HG02610 (cell line): ENCODE measurements at regions not wholly inside any gene's neighbourhood (a gene's known extent, or its start where the extent isn't known, plus 50 kb on each side); places are given as distances from the start of the nearest gene placed in this dataset.
"Not testable (repeated sequence)": the region's sequence is repeated elsewhere in the genome, so short reads cannot be mapped to it uniquely, and the experiment has no call there.

Source experiments
- ATAC-seq: cut with Tn5 transposase; IDR thresholded peaks from one replicate; pipeline ENCODE4 v1.9.1; 2021; ENCODE audit warnings: mild to moderate bottlenecking, moderate library complexity; ENCODE audit not compliant: unreplicated experiment

- no peak for ATAC-seq
Observed at GRCh38 chr10:30765022-30765615, 135.6 kb upstream of the LYZL2 start.

DNA sequence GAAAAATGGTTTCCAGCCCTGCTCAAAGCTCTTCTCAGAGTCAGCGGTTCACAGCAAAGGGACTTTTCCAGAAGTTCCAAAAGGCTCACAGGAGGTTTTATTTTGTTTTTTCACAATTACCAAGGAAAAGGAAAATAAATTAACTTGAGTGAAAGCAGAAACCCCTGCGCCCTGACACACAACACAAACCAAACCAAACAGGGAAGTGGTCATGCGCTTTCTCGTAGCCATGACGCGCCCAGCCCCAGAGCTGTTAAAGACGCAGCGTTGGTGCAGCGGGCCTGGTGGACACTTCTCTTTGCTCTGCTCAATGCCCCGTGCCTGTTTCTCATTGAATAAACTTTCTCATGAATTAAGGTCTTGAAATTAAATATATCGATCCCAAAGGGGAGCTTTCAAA, 134.4 kb upstream of the LYZL2 start:
- ATAC-seq, result no peak

DNA sequence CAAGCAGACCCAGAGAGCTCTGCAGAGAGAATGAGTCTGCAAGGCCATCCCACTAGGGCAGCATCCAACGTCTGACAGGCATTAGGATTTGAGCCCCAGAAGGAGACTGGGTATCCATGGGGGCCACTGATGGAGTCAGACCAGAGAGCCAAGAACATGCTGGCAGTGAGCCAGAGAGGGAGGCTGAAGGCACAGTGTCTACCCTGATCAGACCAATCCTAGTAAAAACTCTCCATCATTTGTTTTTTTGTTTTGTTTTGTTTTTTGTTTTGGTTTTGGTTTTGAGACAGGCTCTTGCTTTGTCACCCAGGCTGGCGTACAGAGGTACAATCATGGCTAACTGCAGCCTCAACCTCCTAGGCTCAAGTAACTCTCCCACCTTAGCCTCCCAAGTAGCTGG, 133.1 kb upstream of the LYZL2 start:
- no peak for ATAC-seq

- no peak for ATAC-seq
Observed at GRCh38 chr10:30759423-30759822, 129.9 kb upstream of the LYZL2 start.

- no peak for ATAC-seq
Observed at GRCh38 chr10:30758338-30758737, 128.8 kb upstream of the LYZL2 start.

GRCh38 chr10:30756896-30757295, 127.3 kb upstream of the LYZL2 start:
- no peak for ATAC-seq

- ATAC-seq, result no peak
Observed at GRCh38 chr10:30756151-30756550, 126.6 kb upstream of the LYZL2 start.

- ATAC-seq, result no peak
Observed at GRCh38 chr10:30755441-30755953, 125.9 kb upstream of the LYZL2 start.

DNA sequence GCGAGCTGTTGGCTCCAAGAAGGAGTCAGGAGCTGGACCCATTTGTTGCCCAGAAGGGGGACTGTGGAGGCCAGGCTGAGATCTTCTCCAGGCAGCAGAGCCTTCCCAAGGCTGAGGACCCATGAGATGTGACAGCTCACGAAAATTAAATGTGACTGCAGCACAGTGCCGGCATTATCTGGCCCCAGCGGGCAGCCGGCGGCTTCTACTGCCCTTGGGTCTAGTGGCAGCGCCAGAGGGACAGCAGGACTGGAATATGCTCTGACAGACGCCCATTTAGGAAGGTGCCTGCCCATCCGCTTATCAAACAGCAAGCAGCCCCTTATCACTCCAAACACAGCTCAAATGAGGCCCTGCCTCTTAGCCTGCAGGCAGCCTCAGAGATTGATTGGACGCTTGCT, 122.9 kb upstream of the LYZL2 start:
- no peak for ATAC-seq

DNA sequence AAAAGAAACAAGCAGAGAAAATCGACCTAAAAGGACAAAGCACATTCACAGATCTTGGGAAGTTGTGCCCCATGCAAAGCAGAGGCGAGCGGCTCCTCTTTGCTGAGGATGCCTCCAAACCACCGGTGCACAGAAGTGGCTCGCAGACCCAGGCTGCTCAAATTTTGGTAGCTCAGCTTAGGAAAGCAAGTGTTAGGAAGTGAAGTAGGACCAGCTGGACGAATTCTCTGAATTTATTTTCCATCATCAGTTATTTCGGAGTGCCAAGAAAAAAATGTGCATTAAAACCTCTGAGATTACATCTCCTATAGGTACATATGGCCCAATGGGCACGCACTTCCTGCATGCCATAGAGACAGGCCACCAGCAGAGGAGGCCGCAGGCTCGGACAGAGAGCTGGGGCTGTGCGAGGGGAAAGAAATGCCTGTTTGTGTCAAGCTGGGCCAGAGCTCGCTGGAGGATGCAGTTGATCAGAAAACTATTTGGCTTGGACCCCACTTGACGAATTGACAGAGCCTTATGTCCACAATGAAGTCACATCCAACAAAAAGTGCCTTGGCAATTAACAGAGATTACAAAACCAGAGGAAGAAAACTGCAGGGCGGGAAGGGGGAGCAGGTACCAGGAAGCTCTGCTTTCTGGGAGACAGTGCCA, 122.3 kb upstream of the LYZL2 start:
- ATAC-seq, result no peak

DNA sequence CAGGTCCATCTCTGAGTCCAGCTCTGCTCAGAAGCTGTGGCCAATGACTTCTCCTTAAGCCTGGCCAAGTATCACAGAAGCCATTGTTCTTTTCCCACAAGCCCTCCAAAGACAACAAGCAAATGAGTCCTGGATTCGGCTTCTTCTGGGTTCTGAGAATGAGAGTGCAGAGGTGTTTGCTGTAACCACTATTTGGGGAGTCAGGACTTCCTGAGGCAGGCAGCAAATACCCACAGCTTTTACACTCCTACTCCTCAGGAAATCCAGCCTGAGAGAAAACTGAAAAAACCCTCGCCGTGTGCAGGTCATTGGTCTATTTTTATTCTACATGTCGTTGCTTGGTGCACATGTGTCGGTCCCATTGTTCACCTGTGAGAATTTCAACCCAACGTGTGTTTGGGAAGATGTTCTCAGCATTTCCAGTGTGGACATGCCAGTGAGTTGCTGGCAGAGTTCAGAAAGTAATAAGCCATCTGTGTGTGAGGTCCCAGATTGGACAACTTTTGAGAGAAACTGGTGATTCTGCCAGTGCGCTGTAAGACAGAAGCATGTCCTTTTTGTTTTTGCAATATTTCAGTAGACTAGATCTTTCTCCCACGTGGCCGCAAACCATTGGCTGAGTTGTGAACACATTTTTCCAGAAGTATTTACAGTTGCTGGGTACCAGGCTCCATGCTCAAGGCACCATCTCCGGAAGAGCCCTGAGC, 121.6 kb upstream of the LYZL2 start:
- no peak for ATAC-seq

DNA sequence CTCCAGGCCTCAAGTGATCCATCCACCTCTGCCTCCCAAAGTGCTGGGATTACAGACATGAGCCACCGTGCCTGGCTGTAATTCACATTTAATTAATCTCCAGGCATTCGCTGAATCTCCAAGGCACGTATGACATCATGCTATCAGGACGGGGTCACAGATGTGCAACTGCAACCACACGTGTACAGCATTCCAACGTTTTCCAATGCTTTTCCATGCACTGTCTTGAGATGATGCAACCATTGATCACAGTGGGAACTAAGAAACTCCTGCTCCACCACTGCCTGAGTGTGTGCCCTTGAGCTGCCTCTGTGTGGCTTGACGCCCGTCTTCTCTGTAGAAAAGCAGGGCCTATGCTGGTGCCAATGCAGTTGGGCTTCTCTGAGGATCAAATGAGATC, 119.8 kb upstream of the LYZL2 start:
- ATAC-seq, result no peak

DNA sequence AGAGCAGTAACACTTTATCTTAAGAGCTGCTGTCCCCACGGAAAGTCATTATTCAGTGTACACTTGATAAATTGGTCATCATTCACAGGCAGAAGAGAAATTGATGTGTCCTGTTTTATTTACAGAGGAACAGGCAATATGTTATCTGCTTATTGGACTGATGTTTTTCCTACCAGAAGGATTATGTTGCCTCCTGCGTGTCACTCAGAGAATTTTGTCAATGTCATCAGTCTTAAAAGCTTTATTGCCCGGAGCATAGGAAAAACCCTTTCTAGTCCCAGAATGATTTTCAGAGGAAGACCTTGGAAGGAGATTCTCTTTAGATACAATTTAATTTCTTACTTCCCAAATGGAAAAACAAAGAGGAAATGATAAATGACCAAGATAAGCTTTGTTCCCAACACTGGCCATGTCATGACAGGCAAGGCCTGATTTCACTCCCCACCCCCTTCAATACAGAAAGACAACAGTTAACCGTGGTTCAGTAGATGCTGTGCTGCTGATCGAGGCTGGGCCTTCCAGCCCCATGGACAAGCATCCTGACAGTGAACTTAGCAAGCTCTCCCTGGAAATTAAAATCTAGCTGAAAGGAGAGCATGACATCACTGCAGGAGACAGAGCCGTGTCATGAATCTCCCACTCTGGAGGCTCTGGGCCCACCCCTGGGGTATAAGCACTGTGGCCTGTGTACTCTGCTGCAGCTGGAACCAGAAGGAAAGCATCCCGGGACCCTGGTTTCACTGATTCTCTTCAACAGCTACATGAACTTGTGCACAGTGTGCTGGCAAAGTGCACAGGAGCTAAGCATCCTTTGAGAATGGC, 118.8 kb upstream of the LYZL2 start:
- ATAC-seq, result no peak

GRCh38 chr10:30747633-30748032, 118.1 kb upstream of the LYZL2 start:
- ATAC-seq, result no peak

GRCh38 chr10:30745953-30746352, 116.4 kb upstream of the LYZL2 start:
- ATAC-seq, result no peak

- ATAC-seq, result no peak
Observed at GRCh38 chr10:30744106-30744505, 114.6 kb upstream of the LYZL2 start.

GRCh38 chr10:30743586-30743985, 114.0 kb upstream of the LYZL2 start:
- no peak for ATAC-seq

- peak; percentile 60 for ATAC-seq
Observed at GRCh38 chr10:30742471-30742870, 112.9 kb upstream of the LYZL2 start.

DNA sequence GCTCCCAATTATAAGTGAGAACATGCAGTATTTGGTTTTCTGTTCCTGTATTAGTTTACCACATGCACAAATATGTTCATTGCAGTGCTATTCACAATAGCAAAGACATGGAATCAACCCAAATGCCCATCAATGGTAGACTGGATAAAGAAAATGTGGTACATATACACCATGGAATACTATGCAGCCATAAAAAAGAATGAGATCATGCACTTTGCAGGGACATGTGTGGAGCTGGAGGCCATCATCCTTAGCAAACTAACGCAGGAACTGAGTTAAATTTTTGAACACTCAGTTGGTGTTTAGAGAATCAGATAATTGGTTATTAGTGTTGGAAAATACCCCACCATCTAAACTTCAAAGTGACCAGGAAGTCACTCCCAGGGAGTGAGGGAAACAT, 111.2 kb upstream of the LYZL2 start:
- ATAC-seq, result not testable (repeated sequence)

- no peak for ATAC-seq
Observed at GRCh38 chr10:30738416-30738815, 108.9 kb upstream of the LYZL2 start.

GRCh38 chr10:30737931-30738391, 108.4 kb upstream of the LYZL2 start:
- ATAC-seq, result no peak
